ENCODE measurements at regions not wholly inside any gene's neighbourhood (a gene's known extent, or its start where the extent isn't known, plus 50 kb on each side); places are given as distances from the start of the nearest gene placed in this dataset.
A peak's percentile ranks its signal among the peaks of the same experiment; 100 is the strongest.
"Not testable (repeated sequence)": the region's sequence is repeated elsewhere in the genome, so short reads cannot be mapped to it uniquely, and the experiment has no call there.

DNA sequence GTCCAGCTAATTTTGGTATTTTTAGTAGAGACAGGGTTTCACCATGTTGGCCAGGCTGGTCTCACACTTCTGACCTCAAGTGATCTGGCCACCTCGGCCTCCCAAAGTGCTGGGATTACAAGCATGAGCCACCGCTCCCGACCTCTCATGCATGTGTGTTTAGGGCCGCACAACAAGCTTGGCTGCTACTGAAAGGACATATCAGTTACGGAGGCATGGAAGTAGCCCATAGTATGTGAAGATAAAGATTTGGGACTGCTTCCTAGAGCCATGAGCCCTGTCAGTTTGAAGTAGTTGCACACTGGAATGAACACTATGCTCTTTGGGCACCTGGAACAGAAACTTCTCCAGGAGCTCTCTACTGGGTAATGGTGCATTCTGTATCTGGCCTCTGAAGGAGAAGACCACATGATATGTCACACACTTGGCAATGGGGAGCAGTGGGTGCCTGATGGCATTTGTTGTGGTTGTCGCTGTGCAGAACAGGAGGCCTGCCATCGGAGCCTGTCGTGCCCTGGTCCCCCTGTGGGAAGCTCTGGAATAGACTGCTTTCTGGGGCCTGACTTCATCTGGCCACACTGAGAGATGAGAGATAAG lies 144.7 kb upstream of the KIF26B start:
- Histone ChIP-seq H3K27ac (replicated peaks) (peak overlapping the region; percentile 70), H3K4me3 (no peak overlapping the region), H3K9me3 (replicated peaks) (no peaks in the 10 kb centered on the region), H3K4me1 (peaks cover 4% of the 10 kb centered on the region), H3K36me3 (no peaks in the 10 kb centered on the region), H3K27me3 (ENCODE audit: low read depth) (no peaks in the 10 kb centered on the region)
- no peak for TF ChIP-seq CTCF (IDR thresholded peaks at IDR 0.05; ENCODE audit: borderline replicate concordance)
- intact Hi-C loops (cut with micrococcal nuclease) = no loop called here
- no peak for DNase-seq

- Histone ChIP-seq H3K4me3 (no peak overlapping the region), H3K27ac (replicated peaks) (no peak overlapping the region), H3K36me3 (no peaks in the 10 kb centered on the region), H3K9me3 (replicated peaks) (no peaks in the 10 kb centered on the region), H3K4me1 (peaks cover 4% of the 10 kb centered on the region), H3K27me3 (ENCODE audit: low read depth) (no peaks in the 10 kb centered on the region)
- intact Hi-C loops (cut with micrococcal nuclease) = no loop called here
- no peak for DNase-seq
- TF ChIP-seq CTCF (IDR thresholded peaks at IDR 0.05; ENCODE audit: borderline replicate concordance) = no peak
Observed at GRCh38 chr1:245008761-245009160, 144.4 kb upstream of the HNRNPU start.

- peaks cover 4% of the 10 kb centered on the region for H3K4me1 ChIP-seq
- no peaks in the 10 kb centered on the region for H3K9me3 ChIP-seq (replicated peaks)
- no peaks in the 10 kb centered on the region for H3K27me3 ChIP-seq (ENCODE audit: low read depth)
- H3K4me3 ChIP-seq = no peak overlapping the region
- no peaks in the 10 kb centered on the region for H3K36me3 ChIP-seq
- intact Hi-C loops (cut with micrococcal nuclease) = no loop called here
- no peak for DNase-seq
- no peak overlapping the region for H3K27ac ChIP-seq (replicated peaks)
- TF ChIP-seq CTCF (IDR thresholded peaks at IDR 0.05; ENCODE audit: borderline replicate concordance) = no peak
Observed at GRCh38 chr1:245007852-245008251, 143.5 kb upstream of the HNRNPU start.

GRCh38 chr1:245003246-245003645 lies 138.9 kb upstream of the HNRNPU start:
- Histone ChIP-seq H3K4me3 (no peak overlapping the region), H3K4me1 (no peaks in the 10 kb centered on the region), H3K9me3 (replicated peaks) (no peaks in the 10 kb centered on the region), H3K27ac (replicated peaks) (no peak overlapping the region), H3K27me3 (ENCODE audit: low read depth) (no peaks in the 10 kb centered on the region), H3K36me3 (no peaks in the 10 kb centered on the region)
- intact Hi-C loops (cut with micrococcal nuclease) = no loop called here
- DNase-seq = no peak
- no peak for TF ChIP-seq CTCF (IDR thresholded peaks at IDR 0.05; ENCODE audit: borderline replicate concordance)

DNA sequence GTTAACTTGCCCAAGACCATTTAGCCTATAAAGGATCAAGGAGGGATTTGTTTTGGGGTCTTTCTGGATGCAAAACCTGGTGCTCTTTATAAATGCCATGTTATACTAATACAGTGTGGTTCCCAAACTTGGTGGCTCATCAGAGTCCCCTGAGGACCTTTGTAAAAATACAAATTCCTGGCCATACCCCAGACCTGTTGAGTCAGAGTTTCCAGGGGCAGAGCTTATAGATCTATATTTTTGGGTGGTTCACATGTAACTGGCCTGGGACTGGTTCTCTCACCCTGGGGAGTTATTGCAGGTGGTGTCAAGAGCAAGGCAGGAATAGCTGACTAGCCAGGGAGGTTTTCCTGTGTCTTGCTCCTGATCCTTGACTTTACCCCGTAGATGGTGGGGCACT lies 136.9 kb upstream of the HNRNPU start:
- DNase-seq = no peak
- Histone ChIP-seq H3K27me3 (ENCODE audit: low read depth) (no peaks in the 10 kb centered on the region), H3K4me3 (no peak overlapping the region), H3K4me1 (no peaks in the 10 kb centered on the region), H3K9me3 (replicated peaks) (no peaks in the 10 kb centered on the region), H3K27ac (replicated peaks) (no peak overlapping the region), H3K36me3 (no peaks in the 10 kb centered on the region)
- intact Hi-C loops (cut with micrococcal nuclease) = no loop called here
- TF ChIP-seq CTCF (IDR thresholded peaks at IDR 0.05; ENCODE audit: borderline replicate concordance) = no peak

GRCh38 chr1:245000872-245001188 lies 136.5 kb upstream of the HNRNPU start:
- Histone ChIP-seq H3K9me3 (replicated peaks) (no peaks in the 10 kb centered on the region), H3K4me3 (no peak overlapping the region), H3K27me3 (ENCODE audit: low read depth) (no peaks in the 10 kb centered on the region), H3K36me3 (no peaks in the 10 kb centered on the region), H3K4me1 (no peaks in the 10 kb centered on the region), H3K27ac (replicated peaks) (no peak overlapping the region)
- no peak for DNase-seq
- intact Hi-C loops (cut with micrococcal nuclease) = no loop called here
- TF ChIP-seq CTCF (IDR thresholded peaks at IDR 0.05; ENCODE audit: borderline replicate concordance) = no peak

GRCh38 chr1:244999644-245000043 lies 135.3 kb upstream of the HNRNPU start:
- intact Hi-C loops (cut with micrococcal nuclease); H3K27me3 ChIP-seq (ENCODE audit: low read depth); DNase-seq; H3K4me1 ChIP-seq; H3K27ac ChIP-seq (replicated peaks); H3K9me3 ChIP-seq (replicated peaks); H3K4me3 ChIP-seq; H3K36me3 ChIP-seq: not testable (repeated sequence)

Data from left ventricle myocardium inferior (tissue), 1 donor.